NT2/D1 (cell line): ENCODE measurements at regions not wholly inside any gene's neighbourhood (a gene's known extent, or its start where the extent isn't known, plus 50 kb on each side); places are given as distances from the start of the nearest gene placed in this dataset.

ENCODE experiments used
- SUZ12 ChIP-seq: IDR thresholded peaks from 2 replicates; pipeline ENCODE4 v1.6.1; 2011; ENCODE audit not compliant: insufficient read length, insufficient read depth; ENCODE audit errors: extremely low read depth
- ZNF274 ChIP-seq: IDR thresholded peaks from 2 replicates; pipeline ENCODE4 v1.6.1; 2011; ENCODE audit warnings: mild to moderate bottlenecking, low read depth, low read length

GRCh38 chr6:22129751-22130150 is 167.1 kb downstream of the PRL start:
- no peak for TF ChIP-seq SUZ12
- TF ChIP-seq ZNF274: no peak
